ENCODE measurements at regions not wholly inside any gene's neighbourhood (a gene's known extent, or its start where the extent isn't known, plus 50 kb on each side); places are given as distances from the start of the nearest gene placed in this dataset.

GRCh38 chr22:49439373-49439772, 388.3 kb downstream of the BRD1 start:
- TF ChIP-seq CTCF (IDR thresholded peaks at IDR 0.05; ENCODE audit: low read depth, low read length) = no peak
- DNase-seq (ENCODE audit: extremely low read depth, low read depth) = no peak

- no peak for TF ChIP-seq CTCF (IDR thresholded peaks at IDR 0.05; ENCODE audit: low read depth, low read length)
- DNase-seq (ENCODE audit: extremely low read depth, low read depth) = no peak
These were observed 389.7 kb downstream of the BRD1 start for GRCh38 chr22:49437956-49438355.

- no peak for DNase-seq (ENCODE audit: extremely low read depth, low read depth)
- no peak for TF ChIP-seq CTCF (IDR thresholded peaks at IDR 0.05; ENCODE audit: low read depth, low read length)
These were observed 390.3 kb downstream of the BRD1 start for GRCh38 chr22:49437356-49437755.

GRCh38 chr22:49436056-49436455, 391.6 kb downstream of the BRD1 start:
- DNase-seq (ENCODE audit: extremely low read depth, low read depth) = no peak
- TF ChIP-seq CTCF (IDR thresholded peaks at IDR 0.05; ENCODE audit: low read depth, low read length) = no peak

- DNase-seq (ENCODE audit: extremely low read depth, low read depth) = no peak
- no peak for TF ChIP-seq CTCF (IDR thresholded peaks at IDR 0.05; ENCODE audit: low read depth, low read length)
These were observed 392.1 kb downstream of the BRD1 start for GRCh38 chr22:49435596-49435995.

GRCh38 chr22:49433717-49434611, 393.7 kb downstream of the BRD1 start:
- no peak for TF ChIP-seq CTCF (IDR thresholded peaks at IDR 0.05; ENCODE audit: low read depth, low read length)
- DNase-seq (ENCODE audit: extremely low read depth, low read depth) = no peak

GRCh38 chr22:49432897-49433443, 394.7 kb downstream of the BRD1 start:
- DNase-seq (ENCODE audit: extremely low read depth, low read depth) = no peak
- no peak for TF ChIP-seq CTCF (IDR thresholded peaks at IDR 0.05; ENCODE audit: low read depth, low read length)
